SIG-M5 treated with dmso at 0.1 percent for 504 hours (cell line): ENCODE measurements at regions not wholly inside any gene's neighbourhood (a gene's known extent, or its start where the extent isn't known, plus 50 kb on each side); places are given as distances from the start of the nearest gene placed in this dataset.

Experiments used
- DNase-seq: peaks from one replicate; lab custom pipeline; 2025; ENCODE audit not compliant: unreplicated experiment; lab: John Stamatoyannopoulos, UW

DNA sequence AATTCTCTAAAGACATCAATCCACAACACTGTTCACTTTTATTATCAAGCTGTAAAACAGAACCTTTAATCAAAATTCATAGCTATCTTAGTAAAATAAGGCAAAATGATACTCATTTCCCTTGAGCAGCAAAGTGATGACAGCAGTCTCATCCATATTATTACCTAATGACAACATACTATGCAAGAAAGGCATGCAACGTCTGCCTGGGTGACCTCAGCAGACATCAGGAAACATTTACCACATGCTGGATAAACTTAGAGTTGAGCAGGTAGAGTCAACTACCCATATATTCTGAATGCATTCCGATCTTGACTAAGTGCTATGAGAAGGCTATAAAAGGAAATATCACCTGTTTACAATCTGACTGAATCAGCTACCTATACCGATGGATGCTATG, 145.1 kb downstream of the SIPA1L2 start:
- DNase-seq, result no peak

- DNase-seq, result no peak
Observed at GRCh38 chr1:232483826-232484225, 146.1 kb downstream of the SIPA1L2 start.

DNA sequence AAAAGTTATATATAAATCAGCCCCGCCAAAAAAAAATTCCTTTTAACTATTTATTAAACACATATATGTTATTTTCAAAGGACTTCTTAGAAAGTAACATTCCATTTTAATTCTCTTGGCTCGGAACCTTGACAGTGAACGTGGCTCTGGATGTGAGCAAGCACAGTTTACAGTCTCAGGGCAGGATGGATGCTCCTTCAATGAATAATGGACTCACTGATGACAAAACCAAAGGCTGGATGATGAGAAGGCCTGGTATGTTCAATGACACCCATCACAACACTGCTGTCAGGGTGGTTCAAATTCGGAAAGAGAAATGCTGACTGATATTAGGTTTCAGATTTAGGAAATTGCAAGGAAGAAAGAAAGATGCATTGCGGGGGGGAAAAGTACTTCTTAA, 148.8 kb downstream of the SIPA1L2 start:
- no peak for DNase-seq

DNA sequence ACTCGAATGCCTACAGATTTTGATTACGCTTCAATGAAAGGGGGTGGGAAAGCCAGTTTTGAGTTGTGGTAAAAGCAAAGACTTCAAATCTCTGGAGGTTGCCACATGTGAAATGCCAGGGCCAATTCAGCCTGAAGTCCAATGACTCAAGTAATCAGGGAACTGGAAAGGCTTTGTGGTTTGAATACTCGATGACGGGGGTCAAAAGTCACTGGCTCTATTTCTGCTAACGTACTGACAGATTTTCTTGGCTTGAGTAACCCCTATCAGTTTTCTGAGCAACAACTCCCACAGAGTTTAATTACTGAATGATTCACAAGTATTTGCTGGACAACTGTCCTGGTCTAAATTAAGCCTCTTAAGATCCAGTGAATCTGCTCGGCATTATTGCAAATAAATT, 152.2 kb downstream of the SIPA1L2 start:
- peak; percentile 13 for DNase-seq

DNA sequence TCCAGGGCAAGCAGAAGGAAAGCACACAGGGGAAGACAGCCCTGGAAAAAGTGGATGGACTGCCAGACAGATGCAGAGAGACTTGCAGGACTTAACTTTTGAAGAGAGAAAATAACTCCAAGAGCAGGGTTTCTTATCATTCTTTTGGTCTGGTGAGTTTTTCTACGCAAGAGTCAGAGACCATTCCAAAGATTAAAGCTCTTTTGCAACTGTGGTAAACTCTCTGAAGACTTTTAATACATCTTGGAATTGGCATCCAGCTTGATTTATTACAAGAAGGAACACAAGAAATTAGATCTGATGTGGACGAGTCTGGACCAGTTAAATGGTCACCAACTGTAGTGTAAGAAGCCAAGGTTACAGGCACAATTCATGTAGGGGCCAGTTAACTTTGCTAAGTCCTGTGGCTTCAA, 153.4 kb downstream of the SIPA1L2 start:
- DNase-seq, result no peak

DNA sequence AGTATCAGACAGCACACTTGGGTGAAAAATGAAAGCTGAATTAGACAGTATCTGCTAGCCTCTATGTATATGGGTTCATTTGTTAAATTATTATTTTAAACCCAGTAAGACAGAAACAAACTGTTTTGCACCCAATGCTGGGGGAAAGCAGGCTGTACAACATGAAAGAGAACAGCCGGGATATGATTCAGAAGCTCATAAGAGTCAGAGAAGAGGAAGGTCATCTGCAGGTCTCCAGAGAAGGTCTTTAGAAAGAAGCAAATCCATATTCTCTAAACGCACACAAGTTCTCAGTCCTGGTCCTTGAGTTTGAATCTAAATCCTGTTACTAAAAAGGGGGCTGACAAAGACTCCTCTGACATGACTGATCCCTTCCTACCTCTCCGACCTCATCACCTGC, 155.1 kb downstream of the SIPA1L2 start:
- peak; percentile 34 for DNase-seq

DNA sequence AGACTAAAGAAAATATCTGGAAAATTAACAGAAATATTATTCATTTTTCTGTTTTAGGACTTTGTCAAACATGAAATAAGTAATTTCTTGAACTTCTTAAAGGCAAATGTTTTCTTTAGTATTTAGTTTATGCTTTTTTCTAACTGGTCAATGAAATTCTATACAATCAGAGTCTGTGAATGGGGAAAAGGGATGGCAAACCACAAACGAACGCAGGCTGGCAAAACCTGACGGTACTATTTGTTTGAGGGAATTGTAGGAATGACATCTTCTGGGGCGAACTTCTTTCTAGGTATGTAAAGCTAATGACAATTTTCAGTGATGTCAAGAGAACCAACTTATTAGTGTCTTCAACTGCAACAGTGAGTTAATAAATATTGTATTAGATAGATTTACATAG, 156.0 kb downstream of the SIPA1L2 start:
- DNase-seq, result no peak

DNA sequence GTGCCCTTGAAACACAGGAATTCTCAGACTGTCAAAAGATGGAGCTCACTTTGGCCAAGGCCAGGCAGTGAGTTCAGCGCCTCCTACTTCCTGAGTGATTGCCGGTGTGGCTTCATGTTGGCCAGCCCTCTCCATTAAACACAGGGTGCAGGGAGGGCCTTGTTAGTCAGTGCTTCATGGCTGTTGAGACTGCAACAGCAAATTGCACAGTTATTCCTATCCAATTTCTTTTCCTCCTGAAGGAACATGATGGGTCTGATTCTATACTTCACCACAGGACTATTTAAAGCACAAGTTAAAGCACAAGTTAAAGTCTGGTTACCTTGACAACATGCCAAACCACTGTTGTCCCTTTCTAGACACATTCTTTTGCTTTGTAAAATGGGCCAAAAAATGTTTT, 156.6 kb downstream of the SIPA1L2 start:
- no peak for DNase-seq

DNA sequence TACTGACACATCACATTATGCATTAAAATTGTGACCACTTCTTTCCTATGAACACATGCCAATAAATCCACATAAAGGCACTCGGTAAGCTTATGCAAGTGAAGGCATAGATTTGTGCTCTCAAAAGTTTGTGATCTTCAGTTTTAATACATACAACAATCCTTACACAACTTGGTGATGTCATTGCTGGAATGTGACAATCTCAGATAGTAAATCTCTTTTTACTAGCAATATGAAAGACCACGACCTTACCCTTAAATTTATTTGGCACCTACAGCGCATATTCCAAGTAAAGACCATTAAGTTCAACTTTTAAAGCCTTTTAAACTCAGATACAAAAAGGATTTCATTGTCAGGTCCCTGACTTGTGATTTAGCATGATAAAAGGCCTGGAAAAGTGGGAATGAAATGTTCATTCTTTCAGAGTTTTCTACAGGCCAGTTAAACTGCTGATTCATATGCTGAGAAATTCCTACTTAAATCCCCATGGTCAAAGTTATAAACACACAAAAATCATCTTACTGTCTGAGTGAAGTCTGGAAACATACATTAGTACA, 157.4 kb downstream of the SIPA1L2 start:
- DNase-seq, result no peak

GRCh38 chr1:232471250-232471649, 158.7 kb downstream of the SIPA1L2 start:
- no peak for DNase-seq

DNA sequence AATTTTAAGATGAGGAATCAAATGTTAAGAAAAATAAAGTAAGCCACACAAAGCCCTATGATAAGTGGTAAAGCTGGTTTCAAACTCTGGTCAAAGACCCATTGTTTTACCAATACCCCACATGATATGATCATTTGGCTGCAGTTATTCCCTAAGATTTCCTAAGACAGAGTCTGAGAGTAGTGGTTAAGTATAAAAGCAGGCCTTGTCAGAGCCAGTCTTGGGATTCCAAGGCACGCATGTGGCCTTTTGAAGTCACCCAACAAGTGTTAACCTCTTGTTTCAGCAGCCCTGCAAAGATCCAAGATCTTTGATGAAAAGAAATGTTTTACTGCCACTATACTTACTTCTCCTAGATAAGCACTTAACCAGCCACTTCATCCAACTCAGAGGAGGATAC, 159.2 kb downstream of the SIPA1L2 start:
- DNase-seq, result no peak

GRCh38 chr1:232468249-232468648, 161.7 kb downstream of the SIPA1L2 start:
- no peak for DNase-seq

DNA sequence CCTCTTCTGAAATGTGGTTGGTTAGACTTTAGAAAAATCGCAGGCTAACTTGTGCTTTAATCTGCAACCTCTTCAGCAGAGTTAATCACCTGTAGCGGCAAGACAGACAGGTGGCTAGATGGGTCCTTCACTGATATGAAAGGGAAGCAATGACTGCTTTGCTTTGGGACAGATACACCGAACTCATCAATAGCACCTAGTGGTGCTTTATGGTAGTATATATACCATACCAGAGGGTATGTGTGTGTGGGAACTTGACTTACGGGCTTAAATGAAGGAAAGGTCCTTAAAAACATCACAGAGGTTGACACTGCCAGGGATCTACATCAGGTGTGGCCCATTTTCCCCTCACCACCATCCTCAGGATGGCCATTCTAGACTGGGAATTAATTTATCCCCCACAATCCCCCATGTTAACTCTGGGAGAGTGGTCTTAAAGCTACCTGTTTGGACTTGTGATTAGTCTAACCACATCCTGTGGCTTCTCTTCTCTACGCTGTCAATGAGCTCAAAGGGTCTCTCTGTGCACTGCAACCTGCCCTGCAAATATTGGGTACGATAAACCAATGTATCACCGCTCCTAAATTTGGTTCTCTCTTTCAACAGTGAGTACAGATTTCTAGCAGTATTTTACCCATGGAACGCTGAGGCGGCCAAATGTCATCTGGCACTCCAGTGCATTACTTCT, 162.7 kb downstream of the SIPA1L2 start:
- no peak for DNase-seq

- DNase-seq, result no peak
Observed at GRCh38 chr1:232464325-232464724, 165.6 kb downstream of the SIPA1L2 start.

DNA sequence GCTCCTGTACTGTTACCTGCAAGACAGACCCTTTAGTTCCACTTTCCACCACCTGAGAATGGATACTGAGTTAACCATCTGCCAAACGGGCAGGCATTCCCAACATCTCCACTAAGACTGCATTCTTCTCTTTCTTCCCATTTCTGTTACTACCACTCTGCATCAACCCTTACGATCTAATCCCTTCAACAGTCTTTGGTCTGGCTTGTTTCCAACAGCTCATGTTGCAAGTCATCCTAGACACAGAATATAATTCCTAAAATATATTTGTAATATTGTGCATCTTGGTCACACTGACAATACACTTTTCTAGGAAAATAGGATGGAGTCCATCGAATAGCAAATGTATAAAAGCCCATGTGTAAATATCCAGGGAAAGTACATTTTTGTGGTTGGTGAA, 166.7 kb downstream of the SIPA1L2 start:
- DNase-seq, result no peak

DNA sequence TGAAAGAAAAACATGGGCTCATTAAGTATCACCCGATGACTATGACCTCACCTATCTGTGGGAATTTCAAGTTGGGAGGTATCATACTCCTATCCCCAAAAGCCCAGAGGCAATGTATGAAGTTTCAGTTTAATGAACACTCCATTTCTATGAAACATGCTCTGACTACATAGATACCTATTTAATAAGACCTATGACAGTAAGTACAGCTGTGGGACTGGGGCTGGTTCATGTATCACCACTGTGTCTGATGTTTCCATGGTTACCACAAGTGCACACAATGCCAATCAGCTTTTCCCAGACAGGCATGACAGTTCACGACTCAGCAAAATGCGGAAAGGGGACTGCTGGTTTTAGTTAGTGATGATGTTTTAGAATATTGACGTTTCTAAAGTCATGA, 167.7 kb downstream of the SIPA1L2 start:
- no peak for DNase-seq

GRCh38 chr1:232459826-232460225, 170.1 kb downstream of the SIPA1L2 start:
- DNase-seq, result no peak

DNA sequence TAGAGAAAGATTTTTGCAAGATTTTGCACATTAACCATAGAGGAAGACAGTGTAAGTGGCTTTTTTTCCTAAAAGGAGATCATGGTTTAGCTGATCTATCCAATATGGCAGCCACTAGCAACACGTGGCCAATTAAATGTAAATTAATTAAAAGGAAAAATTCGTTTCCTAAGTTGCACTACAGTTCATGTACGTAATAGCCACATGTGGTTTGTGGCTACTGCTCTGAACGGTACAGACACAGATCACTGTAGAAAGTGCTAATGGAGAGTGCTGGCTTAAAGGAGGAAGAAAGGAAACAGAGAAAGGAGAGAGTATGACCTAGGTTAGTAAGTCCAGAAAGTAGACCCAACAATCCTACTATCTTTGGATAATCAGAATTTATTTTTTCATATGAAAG, 170.8 kb downstream of the SIPA1L2 start:
- peak; percentile 34 for DNase-seq

- peak; percentile 55 for DNase-seq
Observed at GRCh38 chr1:232457595-232457994, 172.3 kb downstream of the SIPA1L2 start.

DNA sequence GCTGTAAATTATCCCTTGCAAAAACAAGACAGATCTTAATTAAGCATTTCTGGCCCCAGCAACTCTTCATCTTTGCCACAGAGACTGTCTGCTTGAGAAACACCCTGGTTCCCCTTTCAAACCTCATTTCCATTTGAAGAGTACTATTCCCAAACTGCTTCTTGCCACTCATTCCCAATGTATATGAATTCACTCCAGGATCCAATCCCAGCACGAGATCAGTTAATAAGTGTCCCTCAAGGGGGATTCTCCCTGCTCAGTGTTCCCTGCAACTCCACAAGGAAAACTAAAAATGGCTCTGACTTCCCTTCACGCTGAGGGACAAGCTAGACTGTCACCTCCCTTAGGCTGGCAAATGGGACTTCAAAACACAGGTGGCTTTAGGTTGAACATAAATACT, 173.2 kb downstream of the SIPA1L2 start:
- peak; percentile 31 for DNase-seq

- no peak for DNase-seq
Observed at GRCh38 chr1:232454227-232454886, 175.6 kb downstream of the SIPA1L2 start.

DNA sequence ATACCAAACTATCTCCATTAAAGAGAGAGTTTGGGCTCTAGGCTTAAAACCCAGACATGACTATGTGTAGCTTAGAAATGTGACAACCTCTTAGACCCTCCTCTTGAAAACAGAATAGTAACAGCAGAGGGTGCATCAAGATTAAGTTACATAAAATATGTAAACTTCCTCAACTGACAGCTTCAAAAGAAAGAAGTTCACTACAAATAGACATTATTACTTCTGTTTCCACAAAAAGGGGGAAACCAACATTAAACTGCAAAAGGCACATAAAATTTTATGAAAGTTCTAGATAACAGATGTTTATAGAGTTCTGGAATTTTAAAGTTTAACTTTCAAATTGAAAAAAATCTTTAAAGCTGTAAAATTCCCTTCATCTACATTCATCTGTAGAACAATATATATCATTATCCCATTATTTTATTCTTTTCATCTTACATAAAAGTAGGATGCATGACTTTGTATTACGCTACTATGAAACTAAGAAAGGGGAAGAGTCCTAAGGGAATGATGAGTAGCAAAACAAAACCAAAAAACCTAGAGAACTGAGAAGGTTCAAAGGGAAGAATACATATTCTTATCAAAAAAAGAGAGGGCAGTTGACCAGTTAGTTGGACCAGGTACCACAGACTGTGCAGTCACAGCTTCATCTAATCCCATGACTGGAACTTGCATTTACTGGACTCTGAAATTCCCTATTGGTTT, 177.0 kb downstream of the SIPA1L2 start:
- no peak for DNase-seq
